ENCODE measurements at regions not wholly inside any gene's neighbourhood (a gene's known extent, or its start where the extent isn't known, plus 50 kb on each side); places are given as distances from the start of the nearest gene placed in this dataset.

- Histone ChIP-seq H3K36me3 (ENCODE audit: low read depth) (no peaks in the 10 kb centered on the region), H3K9me3 (ENCODE audit: severe bottlenecking) (no peaks in the 10 kb centered on the region), H3K4me1 (ENCODE audit: insufficient read depth, poor library complexity, severe bottlenecking) (no peaks in the 10 kb centered on the region), H3K27me3 (ENCODE audit: insufficient read depth, poor library complexity, severe bottlenecking) (no peaks in the 10 kb centered on the region), H3K4me3 (ENCODE audit: severe bottlenecking) (no peak overlapping the region), H3K27ac (ENCODE audit: poor library complexity, severe bottlenecking) (no peak overlapping the region)
- TF ChIP-seq CTCF (IDR thresholded peaks at IDR 0.05; ENCODE audit: poor library complexity, severe bottlenecking) = no peak
- no peak for ATAC-seq (ENCODE audit: low read depth)
- DNase-seq (ENCODE audit: low spot score) = no peak
Observed at GRCh38 chr10:47240173-47240572, 59.8 kb upstream of the GDF10 start.

GRCh38 chr10:47241256-47241655, 58.7 kb upstream of the GDF10 start:
- H3K9me3 ChIP-seq (ENCODE audit: severe bottlenecking) = no peaks in the 10 kb centered on the region
- no peak for TF ChIP-seq CTCF (IDR thresholded peaks at IDR 0.05; ENCODE audit: poor library complexity, severe bottlenecking)
- H3K27ac ChIP-seq (ENCODE audit: poor library complexity, severe bottlenecking) = no peak overlapping the region
- no peaks in the 10 kb centered on the region for H3K36me3 ChIP-seq (ENCODE audit: low read depth)
- DNase-seq (ENCODE audit: low spot score) (no peak), ATAC-seq (ENCODE audit: low read depth) (no peak)
- H3K4me3 ChIP-seq (ENCODE audit: severe bottlenecking) = no peak overlapping the region
- H3K4me1 ChIP-seq (ENCODE audit: insufficient read depth, poor library complexity, severe bottlenecking) = no peaks in the 10 kb centered on the region
- no peaks in the 10 kb centered on the region for H3K27me3 ChIP-seq (ENCODE audit: insufficient read depth, poor library complexity, severe bottlenecking)

- no peak for TF ChIP-seq CTCF (IDR thresholded peaks at IDR 0.05; ENCODE audit: poor library complexity, severe bottlenecking)
- H3K4me3 ChIP-seq (ENCODE audit: severe bottlenecking) = no peak overlapping the region
- no peaks in the 10 kb centered on the region for H3K4me1 ChIP-seq (ENCODE audit: insufficient read depth, poor library complexity, severe bottlenecking)
- H3K27ac ChIP-seq (ENCODE audit: poor library complexity, severe bottlenecking) = no peak overlapping the region
- DNase-seq (ENCODE audit: low spot score) = no peak
- H3K27me3 ChIP-seq (ENCODE audit: insufficient read depth, poor library complexity, severe bottlenecking) = no peaks in the 10 kb centered on the region
- no peak for ATAC-seq (ENCODE audit: low read depth)
- H3K9me3 ChIP-seq (ENCODE audit: severe bottlenecking) = no peaks in the 10 kb centered on the region
- no peaks in the 10 kb centered on the region for H3K36me3 ChIP-seq (ENCODE audit: low read depth)
Observed at GRCh38 chr10:47241946-47242867, 57.8 kb upstream of the GDF10 start.

GRCh38 chr10:47243356-47243755, 56.6 kb upstream of the GDF10 start:
- H3K27me3 ChIP-seq (ENCODE audit: insufficient read depth, poor library complexity, severe bottlenecking) = no peaks in the 10 kb centered on the region

More at GRCh38 chr10:47243356-47243755, 56.6 kb upstream of the GDF10 start:
- TF ChIP-seq CTCF (IDR thresholded peaks at IDR 0.05; ENCODE audit: poor library complexity, severe bottlenecking) = no peak
- H3K9me3 ChIP-seq (ENCODE audit: severe bottlenecking) = no peaks in the 10 kb centered on the region
- ATAC-seq (ENCODE audit: low read depth) = no peak
- no peak overlapping the region for H3K4me3 ChIP-seq (ENCODE audit: severe bottlenecking)
- no peaks in the 10 kb centered on the region for H3K36me3 ChIP-seq (ENCODE audit: low read depth)
- H3K27ac ChIP-seq (ENCODE audit: poor library complexity, severe bottlenecking) = no peak overlapping the region
- DNase-seq (ENCODE audit: low spot score) = no peak
- H3K4me1 ChIP-seq (ENCODE audit: insufficient read depth, poor library complexity, severe bottlenecking) = no peaks in the 10 kb centered on the region

All from RWPE2 (cell line).